RPMI7951 (cell line): ENCODE measurements at regions not wholly inside any gene's neighbourhood (a gene's known extent, or its start where the extent isn't known, plus 50 kb on each side); places are given as distances from the start of the nearest gene placed in this dataset.

Experiments
- DNase-seq: peaks from one replicate; pipeline ENCODE4 v3.0.0-alpha.2; 2012; ENCODE audit warnings: low read depth

DNA sequence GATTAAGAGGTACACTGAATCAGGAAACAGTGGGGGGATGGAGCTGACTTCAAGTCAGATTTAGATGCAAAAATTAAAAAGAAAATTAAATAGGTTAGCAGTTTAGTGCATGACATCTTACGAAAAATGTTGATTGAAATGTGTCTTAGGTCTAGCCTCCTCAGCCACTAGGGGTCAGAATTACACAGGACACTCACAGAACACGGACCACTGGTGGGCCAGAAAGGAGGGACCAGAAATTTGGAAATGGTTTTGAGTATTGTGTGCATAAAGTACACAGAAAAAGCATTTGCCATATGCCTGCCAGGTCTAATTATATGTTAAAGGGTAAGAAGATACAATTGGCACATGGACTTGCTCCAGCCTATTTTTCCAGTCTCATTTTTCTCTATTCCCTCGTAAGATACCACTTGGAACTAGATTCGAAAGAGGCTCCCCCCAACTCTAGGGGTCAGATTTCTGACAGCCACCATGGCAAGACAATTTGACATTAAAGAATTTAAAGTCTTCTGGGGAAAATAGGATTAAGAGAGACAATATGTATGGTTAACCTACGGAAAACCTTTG lies 550.2 kb upstream of the SETBP1 start:
- DNase-seq, result peak; percentile 39

DNA sequence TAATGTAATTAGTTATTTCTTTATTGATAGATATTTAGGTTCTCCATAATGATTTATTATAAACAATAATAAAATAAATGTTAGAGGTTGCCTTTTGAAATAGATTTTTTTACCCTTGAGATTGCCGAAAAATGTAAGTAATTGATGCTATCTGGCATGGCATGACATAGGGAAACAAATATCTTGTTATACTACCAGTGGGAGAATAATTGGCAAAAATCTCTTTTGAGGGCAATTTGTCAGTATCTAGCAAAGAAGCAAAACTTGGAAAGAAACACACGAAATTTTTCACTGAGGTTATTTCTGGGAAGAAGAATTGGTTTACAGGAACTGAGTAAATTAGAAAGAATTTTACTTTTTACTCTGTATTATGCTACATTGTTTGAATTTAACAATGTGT lies 547.2 kb upstream of the SETBP1 start:
- no peak for DNase-seq

DNA sequence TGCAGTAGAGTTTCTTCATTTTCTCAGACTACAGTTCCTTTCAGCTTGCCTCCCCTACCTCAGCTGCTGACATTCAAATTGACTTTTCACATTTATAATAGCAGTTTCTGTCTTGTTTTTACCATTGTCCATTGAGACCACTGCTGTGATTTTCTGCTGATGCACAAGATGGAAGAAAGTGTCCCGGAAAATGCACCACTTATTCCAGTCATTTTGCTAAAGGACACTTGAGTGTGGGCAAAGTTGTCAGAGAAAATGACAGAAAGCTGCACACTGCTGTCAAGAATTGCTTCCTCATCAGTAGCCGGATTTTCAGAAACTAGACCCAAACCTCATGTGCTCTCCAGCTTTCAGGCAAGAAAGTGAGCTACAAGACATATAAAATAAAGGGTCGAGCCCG lies 546.2 kb upstream of the SETBP1 start:
- no peak for DNase-seq

DNA sequence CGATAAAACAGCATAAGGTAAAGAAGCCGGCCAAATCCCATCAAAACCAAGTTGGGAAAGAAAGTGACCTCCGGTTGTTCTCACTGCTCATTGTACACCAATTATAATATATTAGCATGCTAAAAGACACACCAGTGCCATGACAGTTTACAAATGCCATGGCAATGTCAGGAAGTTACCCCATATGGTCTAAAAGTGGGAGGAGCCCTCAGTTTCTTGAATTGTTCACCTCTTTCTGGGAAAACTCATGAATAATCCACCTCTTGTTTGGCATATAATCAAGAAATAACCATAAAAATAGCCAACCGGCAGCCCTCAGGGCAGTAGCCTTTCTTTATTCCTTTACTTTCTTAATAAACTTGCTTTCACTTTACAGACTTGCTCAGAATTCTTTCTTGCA lies 544.9 kb upstream of the SETBP1 start:
- no peak for DNase-seq

DNA sequence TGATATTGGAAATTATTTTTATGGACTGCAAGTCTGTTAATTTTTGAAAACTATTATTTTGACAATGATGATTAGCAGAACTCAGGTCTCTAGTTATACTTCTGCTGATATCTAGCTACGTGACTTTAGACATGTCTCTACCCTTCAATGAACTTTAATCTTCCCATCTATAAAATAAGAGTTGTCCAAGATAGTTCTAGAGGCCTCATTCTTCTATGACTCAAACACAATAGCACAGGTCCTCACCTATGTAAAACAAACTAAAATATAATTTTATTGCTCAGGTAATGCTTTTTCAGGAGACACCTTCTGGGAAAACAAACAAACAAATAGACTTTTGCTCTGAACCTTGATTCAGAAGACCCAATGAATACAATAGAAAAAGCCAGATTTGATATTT lies 544.4 kb upstream of the SETBP1 start:
- no peak for DNase-seq

DNA sequence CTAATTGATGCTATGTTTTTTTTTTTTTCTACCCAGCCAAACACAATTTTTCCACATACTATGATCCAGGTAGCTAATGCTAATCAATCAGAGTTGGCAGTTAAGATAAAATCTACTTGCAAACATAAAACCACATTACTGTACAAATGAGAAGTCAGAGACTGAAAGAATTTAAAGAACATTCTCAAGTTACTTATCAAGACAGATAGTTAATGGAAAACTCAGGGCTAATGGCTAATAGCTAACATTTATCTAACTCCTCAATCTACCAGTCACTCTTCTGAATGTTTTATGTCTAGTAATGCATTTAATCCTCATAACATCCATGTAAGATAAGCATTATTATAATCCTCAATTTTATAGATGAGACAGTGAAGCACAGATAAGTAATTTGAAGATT lies 537.6 kb upstream of the SETBP1 start:
- DNase-seq, result no peak

DNA sequence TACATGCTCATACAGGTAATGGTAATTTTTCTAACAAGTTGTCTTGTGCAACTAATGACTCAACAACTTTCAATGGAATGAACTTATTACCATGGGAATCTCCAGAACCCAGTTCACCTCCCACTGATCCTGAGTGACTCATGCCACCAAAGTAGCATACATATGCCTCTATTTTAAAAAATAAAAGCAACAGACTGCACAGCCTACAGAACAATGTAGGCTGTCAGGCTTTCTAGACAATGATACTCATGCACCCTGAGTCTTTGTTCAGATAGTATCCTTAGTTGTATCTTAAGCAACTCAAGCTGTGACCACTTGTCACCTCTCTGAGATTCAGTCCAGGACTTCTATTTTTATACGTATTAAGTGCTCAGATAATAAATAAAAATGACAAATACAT lies 531.0 kb upstream of the SETBP1 start:
- DNase-seq, result peak; percentile 58

DNA sequence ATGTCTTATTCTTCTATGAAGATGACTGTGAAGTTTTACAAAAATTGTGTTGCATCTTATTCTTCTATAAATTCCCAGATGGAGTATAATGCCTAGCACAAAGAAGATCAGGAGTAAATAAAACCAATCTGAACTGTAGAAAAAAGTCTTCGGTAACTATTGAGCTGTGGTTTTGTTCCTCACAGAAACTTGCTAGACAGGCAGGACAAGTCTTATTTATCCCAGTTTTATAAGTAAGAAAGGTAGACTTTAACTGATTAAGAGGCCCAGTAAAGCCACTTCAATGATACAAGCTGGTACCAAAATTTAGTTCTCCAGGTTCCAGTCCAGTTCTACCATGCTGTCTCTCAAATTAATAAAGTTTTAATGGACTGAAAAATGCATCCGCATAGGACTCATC lies 526.7 kb upstream of the SETBP1 start:
- no peak for DNase-seq

DNA sequence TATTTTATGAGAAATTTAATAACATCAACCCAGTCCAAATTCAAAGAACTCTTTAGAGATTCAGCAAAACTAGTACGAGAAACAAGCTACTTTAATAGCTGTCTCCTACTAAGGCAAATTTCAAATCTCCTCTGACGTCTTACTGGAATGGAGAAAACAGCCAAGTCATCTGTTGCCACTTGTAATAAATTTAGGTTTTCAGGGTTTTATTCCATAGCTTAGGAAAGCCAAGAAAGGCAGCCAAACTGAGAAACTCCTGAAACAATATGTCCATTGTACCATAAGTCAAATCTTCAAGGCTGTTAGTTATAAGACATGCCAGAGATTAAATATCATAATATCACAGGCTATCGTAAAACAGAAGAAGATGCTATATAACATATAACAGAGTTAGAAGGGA lies 524.6 kb upstream of the SETBP1 start:
- DNase-seq, result no peak

DNA sequence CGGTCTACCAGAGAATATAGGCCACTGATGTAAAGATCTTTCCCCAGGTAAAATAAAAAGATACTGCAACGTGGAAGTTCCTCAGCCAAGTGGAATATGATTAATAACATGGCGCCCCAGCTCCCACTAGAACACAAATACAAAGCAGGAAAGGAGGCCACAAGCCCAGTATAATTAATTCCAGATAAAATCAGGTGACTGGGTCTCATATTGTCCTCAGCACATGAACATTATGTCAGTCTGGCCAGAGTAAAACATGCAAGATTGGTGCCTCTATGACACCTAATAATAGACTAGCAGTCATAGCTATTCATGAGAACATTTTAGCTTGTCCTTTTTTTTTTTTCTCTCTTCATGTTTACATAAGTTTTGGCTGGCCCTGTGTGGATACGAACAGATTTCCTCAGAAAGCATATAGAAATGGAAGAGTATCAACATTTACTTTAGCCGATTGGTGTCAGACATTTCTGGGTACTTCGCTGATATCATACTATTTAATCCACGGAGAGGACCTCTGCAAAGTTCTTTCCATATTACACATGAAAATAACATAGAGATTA lies 523.8 kb upstream of the SETBP1 start:
- DNase-seq, result no peak

DNA sequence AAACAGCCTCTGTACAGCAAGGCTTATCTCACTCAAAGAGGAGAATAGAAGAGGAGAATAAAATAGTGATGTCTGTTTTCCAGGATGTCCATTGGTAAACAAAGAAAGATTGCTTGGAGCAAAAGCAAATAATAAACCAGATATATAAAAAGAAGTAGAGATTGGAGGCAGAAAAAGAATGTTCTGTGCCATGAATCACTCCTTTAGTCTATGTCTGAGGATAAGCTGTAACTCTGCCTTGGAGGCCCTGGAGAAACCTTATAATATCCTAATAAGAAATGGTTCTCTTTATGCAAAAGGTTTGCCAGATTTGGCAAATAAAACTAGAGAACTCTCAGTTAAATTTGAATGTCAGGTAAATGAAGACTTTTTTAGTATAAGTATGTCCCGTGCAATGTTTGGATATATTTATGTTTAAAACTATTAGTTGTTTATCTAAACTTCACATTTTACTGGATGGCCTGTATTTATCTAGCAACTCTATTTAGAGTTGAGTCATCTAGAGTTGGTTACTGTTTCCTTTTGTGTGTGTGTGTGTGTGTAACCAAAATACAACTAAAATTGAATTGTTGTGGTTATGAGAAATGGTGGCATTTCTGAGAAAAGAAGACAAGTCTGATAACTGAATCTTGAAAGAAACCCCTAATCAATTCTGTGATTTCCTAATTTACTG lies 510.3 kb upstream of the SETBP1 start:
- no peak for DNase-seq

DNA sequence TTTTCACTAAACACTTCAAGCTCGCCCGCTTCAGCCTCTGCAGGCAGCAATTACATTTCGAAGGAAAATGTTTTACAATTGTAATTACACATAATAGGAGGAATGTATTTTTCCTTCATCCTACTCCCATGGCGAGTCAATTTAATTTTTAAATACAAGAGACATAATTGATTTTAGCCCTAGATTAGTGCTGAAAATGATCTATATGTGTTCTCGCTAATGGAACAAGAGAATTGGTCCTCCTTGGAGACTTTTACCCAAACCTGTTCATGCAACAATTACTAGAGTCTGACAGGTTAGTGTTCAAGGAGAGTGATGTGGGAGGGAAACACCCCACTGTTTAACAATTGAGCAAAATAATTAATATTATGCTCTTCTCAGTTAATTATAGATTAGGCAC lies 509.4 kb upstream of the SETBP1 start:
- no peak for DNase-seq

DNA sequence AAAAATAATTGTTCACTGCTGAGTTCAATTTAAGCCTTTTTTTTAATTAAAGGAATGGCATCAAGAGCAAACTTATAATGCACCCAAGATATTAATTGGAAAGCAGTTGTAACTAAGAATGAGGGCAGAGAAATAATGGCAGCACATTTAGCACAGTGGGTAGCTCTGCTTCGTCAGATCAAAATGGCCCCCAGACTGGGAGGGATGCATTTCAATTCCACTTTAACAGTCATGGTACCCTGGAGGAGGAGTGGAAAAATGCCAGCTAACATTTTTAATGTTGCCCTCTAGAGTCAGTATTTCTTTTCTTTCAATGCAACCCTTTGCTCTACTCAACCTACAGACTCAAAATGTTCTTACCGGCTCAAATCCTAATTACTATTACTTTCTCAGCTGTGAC lies 504.8 kb upstream of the SETBP1 start:
- DNase-seq, result no peak

DNA sequence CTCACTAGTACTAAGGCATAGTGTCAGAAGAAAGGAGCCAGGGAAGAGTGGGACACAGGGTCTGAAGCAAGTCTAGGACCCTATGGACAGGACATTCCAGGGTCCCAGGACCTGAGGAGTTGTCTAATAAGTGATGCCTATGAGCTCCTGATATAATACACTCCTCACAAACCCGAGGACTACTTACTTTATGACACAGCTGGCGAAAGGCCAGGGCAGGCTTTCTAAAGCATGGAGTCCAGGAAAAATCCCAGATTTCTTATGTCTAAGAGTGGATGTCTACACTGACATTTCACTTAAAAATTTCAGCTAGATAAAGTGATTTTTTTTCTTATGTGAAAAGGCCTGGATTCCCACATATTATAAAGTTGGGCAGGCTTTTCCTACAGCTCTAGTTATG lies 502.2 kb upstream of the SETBP1 start:
- no peak for DNase-seq

DNA sequence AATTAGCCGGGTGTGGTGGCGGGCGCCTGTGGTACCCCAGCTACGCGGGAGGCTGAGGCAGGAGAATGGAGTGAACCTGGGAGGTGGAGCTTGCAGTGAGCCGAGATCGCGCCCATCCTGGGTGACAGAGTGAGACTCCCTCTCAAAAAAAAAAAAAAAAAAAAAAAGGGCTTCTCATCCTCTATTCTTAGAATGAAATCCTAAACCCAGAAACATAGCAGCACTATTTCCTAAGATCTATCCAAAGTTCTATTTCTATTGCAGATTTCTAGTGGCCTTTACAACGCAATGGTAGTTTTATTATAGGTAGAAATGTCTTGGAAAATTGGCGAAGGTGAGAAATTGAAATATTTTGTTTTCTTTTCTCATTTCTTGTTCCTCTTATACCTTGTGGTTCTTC lies 501.0 kb upstream of the SETBP1 start:
- DNase-seq, result no peak

DNA sequence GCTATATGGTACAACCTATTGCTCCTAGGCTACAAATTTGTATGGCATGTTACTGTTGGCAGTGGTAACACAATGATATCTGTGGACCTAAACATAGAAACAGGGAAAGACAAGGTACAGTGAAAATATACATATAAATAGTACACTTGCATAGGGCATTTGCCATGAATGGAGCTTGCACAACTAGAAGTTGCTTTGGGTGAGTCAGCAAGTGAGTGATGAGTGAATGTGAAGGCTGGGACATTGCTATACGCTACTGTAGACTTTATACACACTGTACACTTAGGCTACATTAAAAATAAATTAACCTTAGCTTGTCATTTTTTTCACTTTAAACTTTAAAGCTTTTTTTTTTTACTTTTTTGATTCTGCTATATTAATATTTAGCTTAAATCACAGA lies 500.0 kb upstream of the SETBP1 start:
- no peak for DNase-seq

DNA sequence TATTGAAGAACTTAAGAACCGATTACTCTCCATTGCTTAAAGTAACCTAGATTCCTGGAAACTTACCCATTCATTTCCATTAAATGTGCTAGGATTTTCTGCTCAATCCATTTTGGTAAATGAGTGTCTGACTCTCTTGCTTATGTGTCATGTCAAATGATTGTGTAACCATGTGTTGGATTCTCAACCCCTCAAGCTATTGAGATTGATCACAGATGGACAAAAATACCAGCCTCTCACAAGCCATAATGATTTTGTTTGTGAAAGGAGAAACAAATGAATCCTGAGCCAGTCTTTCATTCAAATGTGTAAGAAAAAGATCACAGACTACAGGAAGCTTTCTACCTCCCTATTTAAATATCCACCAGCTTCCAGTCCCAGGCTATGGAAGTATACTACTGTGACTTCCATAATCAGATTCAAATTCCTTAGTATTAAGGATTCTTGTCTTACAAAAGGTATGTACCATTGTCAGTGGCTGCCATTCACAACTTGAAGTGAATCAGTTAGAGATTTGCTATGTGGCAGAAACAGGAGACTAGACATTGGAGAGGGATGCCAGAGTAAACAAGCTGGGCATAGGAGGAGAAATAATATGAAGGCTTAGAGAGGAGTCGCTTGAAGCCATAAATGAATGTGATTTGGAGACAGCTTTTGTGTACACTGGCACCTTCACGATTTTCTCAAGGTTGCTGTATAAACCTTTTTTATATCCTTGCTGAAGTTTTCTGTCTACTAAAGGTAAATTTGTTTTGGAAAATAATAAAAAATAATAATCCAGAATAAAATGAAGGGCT lies 498.5 kb upstream of the SETBP1 start:
- DNase-seq, result peak; percentile 2

DNA sequence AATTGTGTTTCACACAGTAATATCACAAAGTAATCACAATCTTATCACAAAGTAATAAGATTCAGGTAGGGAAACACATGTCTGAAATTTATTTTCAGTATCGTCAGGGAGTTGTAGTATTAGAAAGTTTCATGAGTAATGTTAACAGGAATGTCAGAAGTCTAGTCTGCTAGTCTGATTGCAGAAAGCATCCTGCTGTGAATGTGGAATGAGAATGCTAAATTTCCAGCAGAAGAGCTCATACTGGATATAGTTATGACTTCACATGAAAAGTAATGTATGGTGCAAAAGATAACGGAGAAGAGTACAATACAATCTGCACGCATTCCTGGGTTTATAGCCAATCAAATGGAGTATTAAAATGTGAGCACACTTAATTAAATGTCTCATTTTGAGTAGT lies 494.7 kb upstream of the SETBP1 start:
- no peak for DNase-seq

DNA sequence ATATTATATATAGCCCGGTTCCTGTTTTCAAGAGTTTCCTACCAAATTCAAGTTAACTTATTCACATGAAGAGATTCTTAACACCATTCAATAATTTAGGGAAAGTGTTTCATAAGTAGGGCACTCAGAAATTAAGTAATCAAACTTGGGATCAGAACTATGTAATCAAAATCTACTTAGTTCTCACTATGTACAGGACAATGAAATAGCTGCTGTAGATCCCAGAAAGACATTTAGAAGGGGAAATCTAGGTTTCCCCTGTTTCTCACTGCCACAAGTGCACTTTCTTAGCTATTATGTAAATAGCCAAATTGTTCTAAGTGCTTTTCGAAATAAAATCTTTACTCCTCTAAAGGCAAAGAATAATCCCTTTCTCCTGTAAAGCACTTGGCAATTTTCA lies 493.6 kb upstream of the SETBP1 start:
- no peak for DNase-seq

DNA sequence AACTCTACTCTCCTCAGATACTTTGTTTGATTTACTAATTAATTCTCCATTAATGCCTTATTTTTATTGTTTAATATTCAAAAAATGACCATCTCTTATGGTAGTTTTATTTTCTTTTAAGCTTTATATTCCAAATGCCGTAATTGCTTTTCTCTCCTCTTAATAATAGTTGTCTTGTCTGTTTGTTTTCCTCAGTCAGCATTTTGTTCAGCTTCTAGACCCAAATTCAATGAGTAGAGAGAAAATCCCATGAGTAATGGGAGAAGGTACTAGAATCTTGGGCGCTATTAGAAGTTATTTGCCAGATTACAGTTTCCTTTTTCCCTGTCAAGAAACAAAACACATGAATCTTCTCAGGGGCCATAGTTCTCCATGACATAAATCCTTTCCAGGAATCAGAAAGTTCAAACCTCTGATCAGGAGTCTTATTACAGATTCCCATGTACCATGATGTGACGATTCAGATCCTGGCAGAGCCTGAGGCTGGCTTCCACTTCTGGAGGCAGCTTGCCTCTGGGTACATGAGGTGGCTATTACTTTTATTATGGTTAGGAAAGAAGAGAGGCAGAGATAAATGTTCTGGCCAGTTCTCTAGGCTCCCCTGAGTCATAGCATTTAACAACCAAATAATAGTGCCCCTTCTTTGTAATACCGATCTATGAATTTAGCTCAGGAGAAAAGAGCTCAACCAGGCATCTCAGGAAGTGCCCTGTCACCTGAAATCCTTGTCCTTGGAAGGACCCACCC lies 485.1 kb upstream of the SETBP1 start:
- no peak for DNase-seq

DNA sequence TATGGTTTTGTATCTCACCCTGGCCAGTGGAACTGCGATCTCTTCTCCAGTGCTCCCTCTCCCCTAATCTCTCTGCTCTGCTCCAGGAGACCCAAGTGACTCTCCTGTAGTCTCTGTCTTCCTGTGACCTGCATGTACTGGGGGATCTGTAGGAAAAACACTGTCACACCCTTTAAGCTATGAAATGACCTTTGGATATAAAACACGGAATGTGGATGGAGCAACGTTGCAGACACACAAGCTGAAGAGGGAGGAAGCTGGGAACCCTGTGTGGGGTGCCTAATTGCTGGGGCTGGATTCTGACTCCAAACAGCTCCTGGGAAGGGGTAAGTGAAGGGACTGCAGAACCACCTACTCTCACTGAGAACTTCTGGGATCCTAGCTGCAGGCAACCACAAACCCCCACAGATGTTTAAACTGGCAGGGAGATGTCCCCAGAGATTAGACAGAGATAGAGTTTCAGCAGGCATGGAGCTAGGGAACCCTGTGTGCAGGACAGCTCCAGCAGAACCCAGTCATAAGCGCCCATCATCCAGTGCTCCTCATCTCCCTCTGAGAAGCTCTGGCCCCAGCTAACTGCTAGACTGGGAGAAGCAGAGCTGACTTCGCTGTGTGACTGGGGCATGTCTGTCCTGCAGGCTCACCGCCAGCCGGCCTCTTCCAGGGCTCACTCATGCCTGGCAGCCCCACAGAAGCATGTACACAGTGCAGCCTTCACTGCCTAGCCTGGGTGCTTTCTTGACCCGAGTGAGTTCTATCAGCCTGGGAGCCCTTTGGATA lies 482.7 kb upstream of the SETBP1 start:
- DNase-seq, result no peak
